Ovary (tissue), 3 donors: ENCODE measurements at regions not wholly inside any gene's neighbourhood (a gene's known extent, or its start where the extent isn't known, plus 50 kb on each side); places are given as distances from the start of the nearest gene placed in this dataset.

Source experiments
- EP300 ChIP-seq: sonication (generic); formaldehyde crosslinking; IDR thresholded peaks from one replicate; pipeline ENCODE4 v1.6.1; 2017; ENCODE audit warnings: antibody characterized with exemption
- POLR2A ChIP-seq: fragments of 450-650 bp; IDR thresholded peaks from one replicate; pipeline ENCODE4 v1.6.1; 2017; ENCODE audit warnings: antibody characterized with exemption, mild to moderate bottlenecking, moderate library complexity
- TF ChIP-seq, protein P1 (sequence below), 3 donors: fragments of 450-650 bp in 2 of 3; fragments of 200-600 bp in 1 of 3; IDR thresholded peaks; one replicate each; pipeline versions ENCODE4 v1.5.1 to v1.8.0; 2016 to 2022; ENCODE audit warnings: antibody characterized with exemption in 3 of 3, mild to moderate bottlenecking in 1 of 3
- donor health status: DM: no; HTN: no; CAD: no.

DNA sequence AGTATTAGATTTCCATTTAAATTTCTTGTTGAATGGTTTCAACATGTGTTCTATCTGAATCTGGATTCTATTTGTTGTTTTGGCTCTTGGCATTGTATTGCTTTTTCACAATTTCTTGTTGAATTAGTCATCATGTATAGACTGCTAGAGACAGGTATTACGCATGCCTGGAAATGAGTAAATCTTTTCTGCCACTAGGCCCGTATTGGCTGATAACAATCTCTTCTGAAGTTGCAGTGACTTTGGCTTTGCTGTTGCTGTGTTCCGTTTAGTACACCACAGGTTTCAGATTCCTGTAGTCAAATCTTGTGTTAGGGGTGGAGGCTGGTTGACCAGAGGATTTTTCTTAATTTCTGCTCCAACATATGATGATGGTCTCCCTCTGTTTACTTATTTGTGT lies 1339.4 kb downstream of the GRIK2 start:
- no peak for TF ChIP-seq EP300
- TF ChIP-seq, protein P1, sequence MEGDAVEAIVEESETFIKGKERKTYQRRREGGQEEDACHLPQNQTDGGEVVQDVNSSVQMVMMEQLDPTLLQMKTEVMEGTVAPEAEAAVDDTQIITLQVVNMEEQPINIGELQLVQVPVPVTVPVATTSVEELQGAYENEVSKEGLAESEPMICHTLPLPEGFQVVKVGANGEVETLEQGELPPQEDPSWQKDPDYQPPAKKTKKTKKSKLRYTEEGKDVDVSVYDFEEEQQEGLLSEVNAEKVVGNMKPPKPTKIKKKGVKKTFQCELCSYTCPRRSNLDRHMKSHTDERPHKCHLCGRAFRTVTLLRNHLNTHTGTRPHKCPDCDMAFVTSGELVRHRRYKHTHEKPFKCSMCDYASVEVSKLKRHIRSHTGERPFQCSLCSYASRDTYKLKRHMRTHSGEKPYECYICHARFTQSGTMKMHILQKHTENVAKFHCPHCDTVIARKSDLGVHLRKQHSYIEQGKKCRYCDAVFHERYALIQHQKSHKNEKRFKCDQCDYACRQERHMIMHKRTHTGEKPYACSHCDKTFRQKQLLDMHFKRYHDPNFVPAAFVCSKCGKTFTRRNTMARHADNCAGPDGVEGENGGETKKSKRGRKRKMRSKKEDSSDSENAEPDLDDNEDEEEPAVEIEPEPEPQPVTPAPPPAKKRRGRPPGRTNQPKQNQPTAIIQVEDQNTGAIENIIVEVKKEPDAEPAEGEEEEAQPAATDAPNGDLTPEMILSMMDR (IDR thresholded peaks at IDR 0.05): no peak
- TF ChIP-seq POLR2A: no peak
